ENCODE measurements at regions not wholly inside any gene's neighbourhood (a gene's known extent, or its start where the extent isn't known, plus 50 kb on each side); places are given as distances from the start of the nearest gene placed in this dataset.

- no peak for DNase-seq (ENCODE audit: low spot score)
- in situ Hi-C loops (cut with MboI; ENCODE audit: low pct_unique_long_range_greater_than_20kb, low sequenced_read_pairs, unreplicated experiment), result no loop called here
- no peak for TF ChIP-seq CTCF (IDR thresholded peaks at IDR 0.05; ENCODE audit: extremely low read depth, insufficient read depth, missing control alignments)
These were observed 282.7 kb downstream of the EPHA4 start for GRCh38 chr2:221289389-221289788.

GRCh38 chr2:221289846-221290245 is 282.3 kb downstream of the EPHA4 start:
- no peak for DNase-seq (ENCODE audit: low spot score)
- TF ChIP-seq CTCF (IDR thresholded peaks at IDR 0.05; ENCODE audit: extremely low read depth, insufficient read depth, missing control alignments), result no peak
- in situ Hi-C loops (cut with MboI; ENCODE audit: low pct_unique_long_range_greater_than_20kb, low sequenced_read_pairs, unreplicated experiment), result no loop called here

GRCh38 chr2:221293949-221294742 is 278.0 kb downstream of the EPHA4 start:
- no peak for TF ChIP-seq CTCF (IDR thresholded peaks at IDR 0.05; ENCODE audit: extremely low read depth, insufficient read depth, missing control alignments)
- in situ Hi-C loops (cut with MboI; ENCODE audit: low pct_unique_long_range_greater_than_20kb, low sequenced_read_pairs, unreplicated experiment), result no loop called here
- no peak for DNase-seq (ENCODE audit: low spot score)

- TF ChIP-seq CTCF (IDR thresholded peaks at IDR 0.05; ENCODE audit: extremely low read depth, insufficient read depth, missing control alignments), result no peak
- in situ Hi-C loops (cut with MboI; ENCODE audit: low pct_unique_long_range_greater_than_20kb, low sequenced_read_pairs, unreplicated experiment), result no loop called here
- no peak for DNase-seq (ENCODE audit: low spot score)
These were observed 267.2 kb downstream of the EPHA4 start for GRCh38 chr2:221304916-221305315.

GRCh38 chr2:221308507-221309066 is 263.5 kb downstream of the EPHA4 start:
- TF ChIP-seq CTCF (IDR thresholded peaks at IDR 0.05; ENCODE audit: extremely low read depth, insufficient read depth, missing control alignments), result no peak
- in situ Hi-C loops (cut with MboI; ENCODE audit: low pct_unique_long_range_greater_than_20kb, low sequenced_read_pairs, unreplicated experiment), result no loop called here
- DNase-seq (ENCODE audit: low spot score), result no peak

- DNase-seq (ENCODE audit: low spot score), result no peak
- in situ Hi-C loops (cut with MboI; ENCODE audit: low pct_unique_long_range_greater_than_20kb, low sequenced_read_pairs, unreplicated experiment), result no loop called here
These were observed 262.1 kb downstream of the EPHA4 start for GRCh38 chr2:221309892-221310583.

More at GRCh38 chr2:221309892-221310583, 262.1 kb downstream of the EPHA4 start:
- TF ChIP-seq CTCF (IDR thresholded peaks at IDR 0.05; ENCODE audit: extremely low read depth, insufficient read depth, missing control alignments), result no peak
